AG04450 (cell line): ENCODE measurements at regions not wholly inside any gene's neighbourhood (a gene's known extent, or its start where the extent isn't known, plus 50 kb on each side); places are given as distances from the start of the nearest gene placed in this dataset.

Source experiments
- CTCF ChIA-PET: fragments of 300-600, 350-600 bp; formaldehyde crosslinking; extraction: SDS; loops from one replicate; lab custom pipeline; 2022; ENCODE audit warnings: antibody characterized with exemption, inconsistent platforms; lab: Charles Lee
- POLR2A ChIA-PET: fragments of 350-600 bp; formaldehyde crosslinking; extraction: SDS; loops from one replicate; lab custom pipeline; 2021; ENCODE audit warnings: antibody characterized with exemption, inconsistent platforms; lab: Yijun Ruan, JAX
- DNase-seq: peaks from one replicate; pipeline ENCODE4 v3.0.0-alpha.2; 2011; ENCODE audit warnings: low read depth, low spot score
- H3K27ac ChIP-seq: one replicate; pipeline ENCODE4 v1.5.1; 2012; ENCODE audit warnings: low read depth, low read length, control low read depth
- H3K27me3 ChIP-seq: one replicate; pipeline ENCODE4 v1.6.0; 2012; ENCODE audit warnings: low read length; ENCODE audit not compliant: control insufficient read depth, insufficient read depth
- H3K4me3 ChIP-seq: 2 replicates; pipeline ENCODE4 v1.5.1; 2011; ENCODE audit warnings: mild to moderate bottlenecking, low read depth, low read length, control low read depth
- H3K9me3 ChIP-seq: 2 replicates; pipeline ENCODE4 v1.5.1; 2012; ENCODE audit warnings: low read length; ENCODE audit not compliant: control insufficient read depth, insufficient read depth
- CTCF ChIP-seq: IDR thresholded peaks from 2 replicates; pipeline ENCODE4 v1.5.1; 2011; ENCODE audit warnings: low read depth, low read length, control low read depth, inconsistent platforms

DNA sequence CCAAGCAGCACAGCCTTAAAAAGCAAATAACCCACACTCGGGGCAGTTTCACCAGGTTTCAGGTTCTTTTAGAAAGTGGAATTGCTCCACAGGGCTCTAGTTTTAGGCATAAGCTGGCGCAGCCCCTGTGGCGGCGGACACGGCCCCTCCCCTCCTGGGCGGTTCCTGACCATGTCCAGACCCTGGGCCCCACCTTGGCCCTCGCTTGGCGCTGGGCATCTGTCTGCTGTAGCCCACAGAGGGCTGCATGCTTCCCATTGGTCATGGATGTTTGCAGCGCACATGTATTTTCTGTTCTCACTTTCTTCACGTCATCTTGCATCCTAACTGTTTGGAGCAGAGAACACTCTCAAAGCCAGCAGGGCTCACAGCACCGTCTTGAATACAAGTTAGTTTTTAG lies 244.3 kb downstream of the BRD1 start:
- peaks cover 79% of the 10 kb centered on the region for H3K9me3 ChIP-seq
- ChIA-PET CTCF (no interaction called here), POLR2A (no interaction called here)
- no peak for TF ChIP-seq CTCF
- no peak for DNase-seq
- no peaks in the 10 kb centered on the region for H3K27me3 ChIP-seq
- H3K4me3 ChIP-seq: no peak overlapping the region
- no peak overlapping the region for H3K27ac ChIP-seq

GRCh38 chr22:49582678-49583077 lies 245.0 kb downstream of the BRD1 start:
- no peak overlapping the region for H3K27ac ChIP-seq
- peaks cover 77% of the 10 kb centered on the region for H3K9me3 ChIP-seq
- ChIA-PET CTCF (no interaction called here), POLR2A (no interaction called here)
- no peak for TF ChIP-seq CTCF
- no peak for DNase-seq
- H3K27me3 ChIP-seq: no peaks in the 10 kb centered on the region
- H3K4me3 ChIP-seq: no peak overlapping the region

GRCh38 chr22:49582181-49582580 lies 245.5 kb downstream of the BRD1 start:
- no peak for TF ChIP-seq CTCF
- peaks cover 77% of the 10 kb centered on the region for H3K9me3 ChIP-seq
- DNase-seq: no peak
- CTCF ChIA-PET: no interaction called here
- no peak overlapping the region for H3K27ac ChIP-seq
- no peaks in the 10 kb centered on the region for H3K27me3 ChIP-seq
- no peak overlapping the region for H3K4me3 ChIP-seq
- POLR2A ChIA-PET: no interaction called here

GRCh38 chr22:49580024-49580423 lies 247.6 kb downstream of the BRD1 start:
- no peak for DNase-seq

More at GRCh38 chr22:49580024-49580423, 247.6 kb downstream of the BRD1 start:
- TF ChIP-seq CTCF: no peak
- peaks cover 77% of the 10 kb centered on the region for H3K9me3 ChIP-seq
- no peaks in the 10 kb centered on the region for H3K27me3 ChIP-seq
- no peak overlapping the region for H3K4me3 ChIP-seq
- CTCF ChIA-PET: no interaction called here
- POLR2A ChIA-PET: no interaction called here
- H3K27ac ChIP-seq: no peak overlapping the region
